HG02763 (cell line): ENCODE measurements at regions not wholly inside any gene's neighbourhood (a gene's known extent, or its start where the extent isn't known, plus 50 kb on each side); places are given as distances from the start of the nearest gene placed in this dataset.
"Not testable (repeated sequence)": the region's sequence is repeated elsewhere in the genome, so short reads cannot be mapped to it uniquely, and the experiment has no call there.

Experiments
- ATAC-seq: cut with Tn5 transposase; IDR thresholded peaks from one replicate; pipeline ENCODE4 v1.9.1; 2021; ENCODE audit warnings: mild to moderate bottlenecking, moderate library complexity; ENCODE audit not compliant: unreplicated experiment

- ATAC-seq = no peak
These were observed 693.8 kb upstream of the TBX3 start for GRCh38 chr12:115377779-115378178.

DNA sequence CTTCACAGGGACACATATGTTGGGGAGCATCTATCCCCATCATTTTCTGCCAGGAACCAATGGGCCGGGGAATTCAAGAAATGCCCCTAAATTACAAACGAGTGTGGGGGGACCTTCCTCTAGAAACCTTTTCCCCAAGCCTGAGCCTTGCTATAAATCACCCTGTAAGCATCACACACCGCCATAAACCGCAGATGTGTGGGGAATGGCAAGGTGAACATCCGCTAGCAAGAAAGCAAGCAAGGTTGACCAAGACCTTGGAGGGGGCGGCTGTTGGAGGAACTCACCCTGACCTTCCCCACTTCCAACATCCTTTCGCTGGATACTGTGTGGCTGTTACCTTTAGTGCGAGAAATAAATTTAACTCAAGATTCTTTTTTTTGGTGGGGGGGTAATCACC, 693.3 kb upstream of the TBX3 start:
- no peak for ATAC-seq

DNA sequence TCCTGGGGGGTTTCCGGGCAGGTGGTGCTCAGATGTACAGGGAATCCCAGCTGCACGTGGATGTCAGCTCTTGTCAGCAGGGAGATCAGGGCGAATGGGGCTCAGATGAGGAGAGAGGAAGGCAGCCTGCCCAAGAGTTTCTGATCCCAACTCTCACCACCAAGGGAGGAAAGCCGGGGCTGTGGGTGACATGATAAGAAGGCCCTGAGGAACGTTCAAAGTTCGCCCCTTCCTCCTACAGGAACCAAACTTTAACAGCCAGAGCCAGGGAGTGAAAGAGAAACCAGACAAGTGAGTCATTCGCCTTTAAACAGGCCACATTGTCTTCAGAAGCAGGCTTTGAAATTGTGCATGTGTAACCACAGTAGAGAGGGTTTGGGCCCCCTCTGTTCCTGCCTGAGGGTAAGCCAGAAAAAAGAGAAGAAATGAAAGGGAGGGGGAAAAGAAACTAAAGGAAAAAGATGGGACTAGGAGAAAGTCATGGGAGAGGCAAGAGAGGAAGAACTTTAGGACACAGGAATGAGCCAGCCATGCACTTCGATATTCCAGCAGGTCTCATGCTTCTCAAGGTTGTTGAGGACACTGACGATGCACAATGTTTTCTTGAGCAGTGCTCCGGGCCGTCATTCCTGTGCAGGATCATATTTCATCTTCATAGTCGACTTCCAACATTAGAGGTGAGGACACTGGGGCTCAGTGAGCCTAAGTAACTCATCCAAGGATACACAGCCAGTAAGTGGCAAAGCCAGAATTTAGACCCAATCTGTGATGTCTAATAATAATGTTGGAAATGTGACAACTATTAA, 691.4 kb upstream of the TBX3 start:
- ATAC-seq = peak; percentile 86

GRCh38 chr12:115374480-115375185, 690.7 kb upstream of the TBX3 start:
- no peak for ATAC-seq

DNA sequence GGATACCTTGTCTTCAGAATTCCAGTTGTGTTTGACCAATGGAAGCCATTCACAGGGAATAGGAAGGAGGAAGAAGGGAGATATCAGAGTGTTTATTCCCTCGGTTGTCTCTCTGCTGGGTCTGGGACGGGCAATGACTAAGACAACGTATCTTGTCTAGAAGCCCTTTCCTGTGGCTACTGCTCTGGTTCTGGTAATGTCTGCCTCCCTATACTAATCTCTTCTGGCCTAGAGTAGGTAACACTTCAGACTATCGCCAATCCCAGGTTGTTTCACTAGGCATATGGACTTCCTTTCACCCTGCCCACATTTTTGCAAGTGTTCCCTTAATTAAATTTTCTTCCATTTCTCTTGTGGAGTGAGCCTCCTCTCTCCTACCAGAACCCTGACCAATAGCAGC, 687.7 kb upstream of the TBX3 start:
- no peak for ATAC-seq

GRCh38 chr12:115370650-115371049, 686.7 kb upstream of the TBX3 start:
- no peak for ATAC-seq

DNA sequence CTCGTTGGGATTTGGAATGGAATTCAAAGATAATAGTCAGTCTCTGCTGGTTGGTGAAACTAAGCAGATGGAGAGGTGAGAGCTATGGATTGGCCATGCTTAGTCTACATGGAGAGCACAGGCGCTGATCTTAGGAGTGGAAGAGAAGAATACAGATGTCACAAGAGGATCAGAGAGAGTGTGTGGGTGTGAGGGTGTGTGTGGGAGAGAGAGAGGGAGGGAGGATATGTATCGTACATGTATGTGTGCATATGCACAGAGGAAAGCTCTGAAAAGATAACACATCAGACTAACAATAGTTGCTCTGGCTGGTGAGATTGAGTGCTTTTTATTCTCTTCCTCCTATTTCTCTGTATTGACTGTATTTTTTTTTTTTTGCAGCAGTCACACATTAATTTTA, 686.2 kb upstream of the TBX3 start:
- ATAC-seq = no peak

DNA sequence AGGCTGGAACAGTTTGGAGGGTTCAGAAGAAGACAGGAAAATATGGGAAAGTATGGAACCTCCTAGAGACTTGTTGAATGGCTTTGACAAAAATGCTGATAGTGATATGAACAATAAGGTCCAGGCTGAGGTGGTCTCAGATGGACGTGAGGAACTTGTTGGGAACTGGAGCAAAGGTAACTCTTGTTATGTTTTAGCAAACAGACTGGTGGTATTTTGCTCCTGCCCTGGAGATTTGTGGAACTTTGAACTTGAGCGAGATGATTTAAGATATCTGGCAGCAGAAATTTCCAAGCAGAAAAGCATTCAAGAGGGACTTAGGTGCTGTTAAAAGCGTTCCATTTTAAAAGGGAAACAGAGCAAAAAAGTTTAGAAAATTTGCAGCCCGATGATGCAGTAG, 682.3 kb upstream of the TBX3 start:
- ATAC-seq = not testable (repeated sequence)

DNA sequence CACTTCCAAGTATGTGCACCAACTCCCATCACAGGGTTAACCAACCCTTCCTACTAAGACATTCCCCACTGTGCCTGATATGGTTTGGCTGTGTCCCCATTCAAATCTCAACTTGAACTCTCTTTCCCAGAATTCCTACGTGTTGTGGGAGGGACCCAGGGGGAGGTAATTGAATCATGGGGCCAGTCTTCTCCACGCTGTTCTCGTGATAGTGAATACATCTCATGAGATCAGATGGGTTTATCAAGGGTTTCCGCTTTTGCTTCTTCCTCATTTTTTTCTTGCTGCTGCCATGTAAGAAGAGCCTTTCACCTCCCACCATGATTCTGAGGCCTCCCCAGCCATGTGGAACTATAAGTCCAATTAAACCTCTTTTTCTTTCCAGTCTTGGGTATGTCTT, 681.8 kb upstream of the TBX3 start:
- not testable (repeated sequence) for ATAC-seq

GRCh38 chr12:115364921-115365320, 680.9 kb upstream of the TBX3 start:
- no peak for ATAC-seq

DNA sequence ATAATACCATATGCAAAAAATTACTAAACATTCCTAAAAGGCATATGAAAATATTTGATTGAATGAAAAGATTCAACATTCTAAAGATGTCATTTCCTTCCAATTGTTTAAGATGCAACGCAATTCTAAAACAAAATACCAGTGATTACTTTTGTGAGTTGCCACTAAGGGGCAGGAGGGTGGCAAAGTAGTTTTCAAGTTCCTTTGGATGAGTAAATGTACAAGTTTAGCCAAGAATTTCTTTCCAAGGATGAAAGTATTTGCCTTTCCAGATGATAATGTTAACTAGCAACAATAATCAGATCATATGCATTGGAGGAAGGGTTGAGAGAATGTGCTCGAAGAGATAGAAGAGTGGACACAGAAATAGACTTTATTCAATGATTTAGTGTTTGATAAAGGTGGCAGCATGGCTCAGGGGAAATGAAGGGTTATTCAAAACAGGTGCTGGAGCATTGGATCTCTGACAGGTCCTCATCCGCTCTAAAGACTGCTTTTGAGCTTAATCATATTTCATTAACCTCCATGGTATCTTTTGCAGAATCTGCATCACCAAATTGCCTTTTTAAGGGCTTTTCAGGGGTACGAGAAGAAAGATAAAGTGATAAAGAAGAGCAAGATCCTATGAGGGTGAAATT, 678.5 kb upstream of the TBX3 start:
- no peak for ATAC-seq

DNA sequence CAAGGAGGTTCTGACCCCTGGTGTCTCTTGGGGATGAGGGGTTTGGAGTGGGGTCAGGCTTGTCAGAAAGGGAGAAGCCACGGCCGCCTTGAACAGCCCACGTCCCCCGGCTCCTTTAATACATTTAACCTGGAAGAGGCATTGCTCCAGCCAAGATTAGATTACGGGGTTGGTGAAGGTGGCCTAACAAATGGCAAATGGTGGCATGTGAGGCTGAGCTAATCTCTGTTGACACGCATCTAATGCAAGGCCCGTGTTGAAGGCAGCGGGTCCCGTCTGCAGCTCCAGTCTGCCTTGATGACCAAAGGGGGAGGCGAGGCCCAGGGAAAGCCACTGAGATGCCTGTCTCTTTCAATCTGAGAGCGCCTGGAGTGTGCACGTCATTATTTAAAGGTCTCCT, 673.7 kb upstream of the TBX3 start:
- ATAC-seq = no peak

DNA sequence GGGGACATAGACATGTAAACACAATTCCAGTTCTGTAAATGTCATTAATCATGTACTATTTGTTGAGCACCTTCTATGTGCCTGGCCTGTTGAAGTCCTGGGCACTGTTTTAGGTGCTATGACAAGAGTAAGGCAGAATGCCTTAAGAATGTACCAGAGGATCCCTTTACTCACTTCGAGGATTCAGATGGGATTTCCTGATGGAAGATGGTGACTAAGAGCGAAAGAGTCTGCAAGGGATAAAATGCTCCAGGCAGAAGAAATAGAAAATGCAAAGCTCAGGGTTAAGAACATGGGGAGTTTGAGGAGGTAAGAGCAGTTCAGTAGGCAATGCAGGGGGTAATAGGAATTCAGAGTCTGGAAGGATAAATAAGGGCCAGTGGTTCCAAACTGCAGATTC, 671.3 kb upstream of the TBX3 start:
- ATAC-seq = no peak

DNA sequence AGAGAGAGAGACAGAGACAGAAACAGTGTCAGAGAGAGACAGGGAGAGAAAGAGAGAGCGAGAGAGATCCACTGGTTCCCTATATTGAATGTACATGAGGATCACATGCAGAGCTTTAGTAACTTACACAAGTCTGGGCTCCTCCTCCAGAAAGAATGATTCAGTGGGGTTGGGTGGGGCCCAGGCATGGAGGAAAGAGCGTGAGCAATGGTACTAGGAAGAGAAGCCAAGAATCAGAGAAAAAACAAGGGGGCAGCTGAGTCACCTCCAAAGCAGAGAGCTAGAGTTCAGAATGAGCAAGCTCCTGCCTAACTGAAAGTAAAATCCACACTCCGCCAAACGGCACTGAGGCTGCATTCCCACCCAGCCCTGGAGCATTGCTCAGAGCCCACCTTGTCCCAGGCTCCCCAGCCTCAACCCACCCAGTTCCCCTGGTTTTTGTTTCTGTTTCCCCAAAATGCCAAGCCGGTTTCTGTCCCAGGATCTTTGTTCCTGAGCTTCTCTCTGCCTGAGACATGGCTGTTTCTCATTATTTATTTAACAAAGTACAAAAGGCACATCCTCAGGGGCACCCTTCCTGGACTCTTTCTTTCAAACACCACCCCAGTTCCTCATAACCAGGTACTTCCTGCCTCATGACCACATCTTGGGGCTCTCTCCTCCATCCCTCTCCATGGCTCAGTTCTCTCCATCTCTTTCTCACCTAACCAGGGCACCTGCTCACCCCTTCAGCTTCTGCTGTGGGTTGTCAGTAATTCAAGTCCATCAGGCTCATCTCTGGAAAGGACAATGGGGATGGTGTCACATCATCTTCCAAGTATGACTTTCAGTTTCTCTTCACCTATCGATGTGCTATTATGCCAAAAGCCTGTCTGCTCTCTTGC, 670.3 kb upstream of the TBX3 start:
- no peak for ATAC-seq

DNA sequence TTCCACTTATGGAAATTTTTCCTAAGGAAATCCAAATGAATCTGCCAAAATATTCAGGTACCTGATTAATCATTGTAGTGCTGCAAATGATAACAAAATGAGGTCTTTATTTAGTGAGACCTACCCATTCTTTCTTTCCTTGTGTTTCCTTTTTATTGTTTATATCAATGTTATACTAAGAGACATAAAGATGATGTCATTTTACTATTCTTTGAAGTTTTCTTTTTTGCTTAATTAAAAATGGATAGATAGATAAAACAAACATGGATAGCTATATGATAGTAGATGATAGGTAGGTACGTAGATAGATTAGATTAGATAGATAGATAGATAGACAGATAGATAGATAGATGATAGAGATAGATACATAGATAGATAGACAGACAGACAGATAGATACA, 669.5 kb upstream of the TBX3 start:
- no peak for ATAC-seq

GRCh38 chr12:115351514-115352077, 667.6 kb upstream of the TBX3 start:
- no peak for ATAC-seq

GRCh38 chr12:115349711-115350110, 665.7 kb upstream of the TBX3 start:
- no peak for ATAC-seq

DNA sequence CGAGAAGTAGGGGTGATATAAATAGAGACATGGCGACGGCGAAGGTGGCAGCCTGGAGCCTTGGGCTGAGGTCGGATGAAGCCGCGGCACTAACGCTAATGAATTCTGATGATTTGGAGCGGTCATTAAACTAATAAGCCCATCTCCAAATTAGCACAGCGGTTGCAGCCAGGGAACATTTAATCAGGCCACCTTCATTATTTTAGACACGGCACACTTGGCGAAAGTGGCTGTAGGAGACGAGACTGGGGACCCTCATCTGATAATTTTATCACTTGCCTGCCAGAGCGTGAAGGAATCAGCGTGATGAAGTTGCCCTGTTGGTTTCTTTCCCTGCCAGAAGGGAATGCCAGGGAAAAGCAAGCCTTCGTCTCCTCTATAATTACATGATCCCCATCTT, 664.3 kb upstream of the TBX3 start:
- ATAC-seq = no peak

GRCh38 chr12:115343601-115344000, 659.6 kb upstream of the TBX3 start:
- ATAC-seq = no peak

DNA sequence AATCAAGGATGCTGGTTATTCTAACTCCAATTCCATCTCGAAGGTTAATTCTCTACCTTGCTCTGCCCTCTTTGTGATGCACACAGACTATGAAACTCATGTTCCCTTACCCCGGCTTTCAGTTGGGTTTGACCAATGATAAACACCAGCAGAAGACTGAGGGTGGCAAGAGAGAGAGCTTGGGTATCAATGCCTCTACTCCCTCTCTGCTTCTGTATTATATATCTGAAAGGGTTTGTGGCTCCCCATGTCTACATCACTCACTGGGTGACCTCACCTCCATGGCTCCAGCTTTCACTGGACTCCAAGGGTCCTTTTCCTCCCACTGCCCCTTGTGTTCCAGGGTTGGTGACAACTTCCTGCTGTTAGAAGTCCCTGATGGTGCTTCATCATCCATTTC, 659.0 kb upstream of the TBX3 start:
- ATAC-seq = no peak

GRCh38 chr12:115341442-115341841, 657.5 kb upstream of the TBX3 start:
- ATAC-seq = no peak
